Spleen (tissue), 7 donors: ENCODE measurements at regions not wholly inside any gene's neighbourhood (a gene's known extent, or its start where the extent isn't known, plus 50 kb on each side); places are given as distances from the start of the nearest gene placed in this dataset.

Experiments
- CTCF ChIP-seq, 11 experiments: fragments of 200-600 bp in 7 of 11; fragments of 450-650 bp in 4 of 11; sonication (generic) in 4 of 11; IDR thresholded peaks in 8 of 11; conservative IDR thresholded peaks in 3 of 11; 1 replicate in 7 of 11; 2 replicates in 4 of 11; pipeline versions ENCODE4 v1.4.0 to v1.8.0; 2016 to 2021; ENCODE audit warnings: antibody characterized with exemption in 11 of 11, inconsistent platforms in 4 of 11, mild to moderate bottlenecking in 1 of 11
- POLR2A ChIP-seq, 3 donors: fragments of 450-650 bp; IDR thresholded peaks; one replicate each; pipeline ENCODE4 v1.5.1; 2017; ENCODE audit warnings: antibody characterized with exemption in 3 of 3, mild to moderate bottlenecking in 1 of 3
- donor health status: DM: no; HTN: no; CAD: no; lungs with moderate emphysema.
- donor health status: DM: no; HTN: no; CAD: no.
- donor health status: DM: no; HTN: no; CAD: no.

GRCh38 chr5:171570244-171570825 lies 150.9 kb downstream of the FGF18 start:
- no peak for TF ChIP-seq POLR2A (IDR thresholded peaks at IDR 0.05)
- no peak for TF ChIP-seq CTCF (IDR thresholded peaks at IDR 0.05 in 8 of 11, conservative IDR thresholded peaks at IDR 0.05 in 3 of 11)
